Neural cell (in vitro differentiated cells): ENCODE measurements at regions not wholly inside any gene's neighbourhood (a gene's known extent, or its start where the extent isn't known, plus 50 kb on each side); places are given as distances from the start of the nearest gene placed in this dataset.

Source experiments
- CTCF ChIP-seq: fragments of 450-650 bp; IDR thresholded peaks from 2 replicates; pipeline ENCODE4 v1.5.1; 2014; ENCODE audit warnings: antibody characterized with exemption, mild to moderate bottlenecking, moderate library complexity; ENCODE audit not compliant: poor library complexity, severe bottlenecking
- EP300 ChIP-seq: fragments of 450-650 bp; conservative IDR thresholded peaks from 2 replicates; pipeline ENCODE4 v1.6.1; 2014; ENCODE audit warnings: antibody characterized with exemption, mild to moderate bottlenecking, moderate library complexity; ENCODE audit not compliant: poor library complexity, severe bottlenecking
- EZH2 ChIP-seq: fragments of 200-600, 300-800 bp; shearing (Covaris generic), sonication (generic); IDR thresholded peaks from 2 replicates; pipeline ENCODE4 v1.6.1; 2014; ENCODE audit warnings: antibody characterized with exemption, low read length, borderline replicate concordance, mild to moderate bottlenecking; ENCODE audit not compliant: insufficient read depth, poor library complexity, severe bottlenecking
- MXI1 ChIP-seq: fragments of 450-650 bp; conservative IDR thresholded peaks from 2 replicates; pipeline ENCODE4 v1.6.1; 2014; ENCODE audit warnings: antibody characterized with exemption, mild to moderate bottlenecking; ENCODE audit not compliant: poor library complexity, severe bottlenecking
- POLR2AphosphoS5 ChIP-seq: IDR thresholded peaks from 2 replicates; pipeline ENCODE4 v1.6.1; 2012
- RAD21 ChIP-seq: fragments of 450-650 bp; conservative IDR thresholded peaks from 2 replicates; pipeline ENCODE4 v1.6.1; 2014; ENCODE audit warnings: antibody characterized with exemption, mild to moderate bottlenecking, moderate library complexity
- SMC3 ChIP-seq: fragments of 450-650 bp; conservative IDR thresholded peaks from 2 replicates; pipeline ENCODE4 v1.6.1; 2014; ENCODE audit warnings: antibody characterized with exemption, mild to moderate bottlenecking, moderate library complexity; ENCODE audit not compliant: poor library complexity
- TAF1 ChIP-seq: IDR thresholded peaks from 2 replicates; pipeline ENCODE4 v1.6.1; 2012; ENCODE audit warnings: low read depth

GRCh38 chr1:214120951-214121350 is 133.2 kb downstream of the PROX1 start:
- no peak for TF ChIP-seq EZH2
- no peak for TF ChIP-seq CTCF
- TF ChIP-seq POLR2AphosphoS5: no peak
- TF ChIP-seq TAF1: no peak
- TF ChIP-seq EP300: no peak
- TF ChIP-seq SMC3: no peak
- TF ChIP-seq RAD21: no peak
- TF ChIP-seq MXI1: no peak
